ENCODE measurements at regions not wholly inside any gene's neighbourhood (a gene's known extent, or its start where the extent isn't known, plus 50 kb on each side); places are given as distances from the start of the nearest gene placed in this dataset.

- H3K27me3 ChIP-seq (replicated peaks in 1 of 4; ENCODE audit: control extremely low read depth in 1 of 4, control insufficient read depth in 3 of 4, insufficient read depth in 4 of 4, low read length in 3 of 4): no peaks in the 10 kb centered on the region
- H3K4me3 Mint-ChIP-seq: no peak overlapping the region
- H4K20me1 ChIP-seq (ENCODE audit: control insufficient read depth, insufficient read depth, low read length, poor library complexity, severe bottlenecking): no peaks in the 10 kb centered on the region
- TF ChIP-seq CTCF (IDR thresholded peaks at IDR 0.05) (peak; percentile 41), EZH2 (IDR thresholded peaks at IDR 0.05; ENCODE audit: borderline replicate concordance, insufficient read depth, low read depth, low read length, poor library complexity, severe bottlenecking) (no peak)
- H3K9me3 Mint-ChIP-seq (ENCODE audit: insufficient read depth): peaks cover 3% of the 10 kb centered on the region
- H3K4me2 ChIP-seq (replicated peaks; ENCODE audit: low read depth, low read length, poor library complexity, severe bottlenecking): no peak overlapping the region
- H3K4me1 Mint-ChIP-seq: no peaks in the 10 kb centered on the region
- ChIA-PET POLR2A (no interaction called here), CTCF (no interaction called here)
- no peak for DNase-seq
- no peak overlapping the region for H2AFZ ChIP-seq (ENCODE audit: insufficient read depth, low read depth, low read length, poor library complexity, severe bottlenecking)
- H3K27ac Mint-ChIP-seq: no peak overlapping the region
- no peaks in the 10 kb centered on the region for H3K27me3 Mint-ChIP-seq
- no peaks in the 10 kb centered on the region for H3K36me3 ChIP-seq (replicated peaks in 1 of 2; ENCODE audit: control extremely low read depth in 1 of 2, control insufficient read depth in 1 of 2, extremely low read depth in 1 of 2, insufficient read depth in 2 of 2, low read length in 1 of 2)
- H3K27ac ChIP-seq (ENCODE audit: low read length in 2 of 2): no peak overlapping the region
- intact Hi-C loops (cut with micrococcal nuclease): no loop called here
- no peaks in the 10 kb centered on the region for H3K4me1 ChIP-seq (ENCODE audit: control insufficient read depth in 2 of 2, insufficient read depth in 2 of 2, low read length in 2 of 2)
- peaks cover 0 to 5% (median 0%) of the 10 kb centered on the region in 3 donors for H3K9me3 ChIP-seq (ENCODE audit: control extremely low read depth in 1 of 3, control insufficient read depth in 2 of 3, insufficient read depth in 1 of 3, low read length in 2 of 3)
- no CpG with 5 or more reads among the region's 2 CpGs for WGBS (ENCODE audit: insufficient coverage)
- no peak overlapping the region for H3K9ac ChIP-seq (ENCODE audit: low read length)
- no peak for ATAC-seq (ENCODE audit: low read depth)
- no peaks in the 10 kb centered on the region for H3K79me2 ChIP-seq (ENCODE audit: control insufficient read depth, insufficient read depth, low read length)
- no peak overlapping the region for H3K4me3 ChIP-seq (ENCODE audit: control extremely low read depth in 1 of 5, extremely low read depth in 1 of 5, insufficient read depth in 1 of 5, low read depth in 2 of 5, low read length in 4 of 5)
Observed at GRCh38 chr18:29892960-29893558, 1149.5 kb downstream of the DSC3 start.

GRCh38 chr18:29883114-29883513, 1159.4 kb downstream of the DSC3 start:
- Mint-ChIP-seq H3K27ac (no peak overlapping the region), H3K9me3 (ENCODE audit: insufficient read depth) (no peaks in the 10 kb centered on the region), H3K27me3 (no peaks in the 10 kb centered on the region), H3K4me1 (no peaks in the 10 kb centered on the region), H3K4me3 (no peak overlapping the region)
- POLR2A ChIA-PET: no interaction called here
- CTCF ChIA-PET: no interaction called here
- ATAC-seq (ENCODE audit: low read depth) (no peak), DNase-seq (no peak)
- Histone ChIP-seq H3K9me3 (ENCODE audit: control extremely low read depth in 1 of 3, control insufficient read depth in 2 of 3, insufficient read depth in 1 of 3, low read length in 2 of 3) (peaks cover 0 to 6% (median 0%) of the 10 kb centered on the region in 3 donors), H3K27ac (ENCODE audit: low read length in 2 of 2) (no peak overlapping the region), H3K4me2 (replicated peaks; ENCODE audit: low read depth, low read length, poor library complexity, severe bottlenecking) (no peak overlapping the region), H3K36me3 (replicated peaks in 1 of 2; ENCODE audit: control extremely low read depth in 1 of 2, control insufficient read depth in 1 of 2, extremely low read depth in 1 of 2, insufficient read depth in 2 of 2, low read length in 1 of 2) (no peaks in the 10 kb centered on the region), H3K27me3 (replicated peaks in 1 of 4; ENCODE audit: control extremely low read depth in 1 of 4, control insufficient read depth in 3 of 4, insufficient read depth in 4 of 4, low read length in 3 of 4) (no peaks in the 10 kb centered on the region), H3K9ac (ENCODE audit: low read length) (no peak overlapping the region), H2AFZ (ENCODE audit: insufficient read depth, low read depth, low read length, poor library complexity, severe bottlenecking) (no peak overlapping the region), H4K20me1 (ENCODE audit: control insufficient read depth, insufficient read depth, low read length, poor library complexity, severe bottlenecking) (no peaks in the 10 kb centered on the region), H3K4me3 (ENCODE audit: control extremely low read depth in 1 of 5, extremely low read depth in 1 of 5, insufficient read depth in 1 of 5, low read depth in 2 of 5, low read length in 4 of 5) (no peak overlapping the region), H3K79me2 (ENCODE audit: control insufficient read depth, insufficient read depth, low read length) (no peaks in the 10 kb centered on the region), H3K4me1 (ENCODE audit: control insufficient read depth in 2 of 2, insufficient read depth in 2 of 2, low read length in 2 of 2) (no peaks in the 10 kb centered on the region)
- intact Hi-C loops (cut with micrococcal nuclease): no loop called here
- TF ChIP-seq EZH2 (IDR thresholded peaks at IDR 0.05; ENCODE audit: borderline replicate concordance, insufficient read depth, low read depth, low read length, poor library complexity, severe bottlenecking): no peak
- no peak for TF ChIP-seq CTCF (IDR thresholded peaks at IDR 0.05)

All from B cell (primary cell).